HG03432 (cell line): ENCODE measurements at regions not wholly inside any gene's neighbourhood (a gene's known extent, or its start where the extent isn't known, plus 50 kb on each side); places are given as distances from the start of the nearest gene placed in this dataset.

Source experiments
- ATAC-seq: cut with Tn5 transposase; IDR thresholded peaks from one replicate; pipeline ENCODE4 v1.9.1; 2021; ENCODE audit warnings: mild to moderate bottlenecking, moderate library complexity; ENCODE audit not compliant: unreplicated experiment

DNA sequence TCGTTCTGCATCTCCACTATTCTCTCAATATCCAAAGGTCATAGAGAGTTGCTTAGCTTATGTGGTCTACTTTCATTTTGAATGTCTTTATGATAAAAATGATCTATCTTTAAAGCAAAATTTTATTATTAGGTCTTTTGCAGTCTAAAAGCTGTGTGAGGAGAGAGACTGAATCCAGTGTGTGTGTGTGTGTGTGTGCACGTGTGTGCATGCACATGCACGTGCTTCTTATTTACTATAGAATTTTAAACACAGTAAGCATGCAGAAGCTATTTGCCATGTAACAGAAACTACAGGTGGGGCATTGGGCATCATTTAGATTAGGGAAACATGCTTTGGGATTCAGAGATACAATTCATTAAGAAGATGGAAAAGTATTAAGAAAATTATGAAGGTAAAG, 136.0 kb upstream of the SPRY2 start:
- no peak for ATAC-seq

DNA sequence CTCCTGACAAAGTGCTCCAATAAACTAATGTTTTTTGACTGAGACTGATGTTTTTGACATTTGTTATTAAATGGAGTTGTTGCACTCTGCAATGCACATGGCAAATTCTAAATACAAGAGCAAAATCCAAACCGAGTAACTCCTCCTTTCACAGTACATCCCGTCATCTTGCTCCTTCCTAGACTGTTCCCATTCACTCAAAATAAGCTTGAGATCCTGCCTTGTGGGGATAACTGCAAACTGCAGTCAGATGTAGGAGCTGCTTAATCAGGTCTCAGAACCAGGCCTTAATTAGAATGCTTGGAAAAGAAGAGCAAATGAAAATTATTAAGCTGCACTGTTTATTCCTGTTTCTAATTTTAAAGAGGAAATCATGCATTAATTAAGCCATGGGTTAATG, 134.8 kb upstream of the SPRY2 start:
- ATAC-seq = no peak

DNA sequence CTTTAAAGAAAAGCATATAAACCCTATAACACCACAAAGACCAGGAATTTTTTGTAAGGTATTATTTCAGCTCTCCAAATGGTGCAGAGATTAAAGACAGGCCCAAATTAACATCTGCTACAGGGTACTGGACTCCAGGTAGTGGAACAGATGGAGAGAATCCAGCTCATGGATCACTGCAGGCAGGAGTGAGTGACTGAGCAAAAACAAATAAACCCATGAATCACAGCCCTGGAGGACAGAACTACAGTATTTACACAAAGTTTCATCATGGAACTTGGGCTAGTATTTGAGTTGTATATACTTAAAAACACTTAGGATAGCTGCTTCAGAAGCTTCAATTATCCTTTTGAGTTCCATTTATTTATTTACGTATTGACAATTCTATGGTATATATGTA, 132.8 kb upstream of the SPRY2 start:
- no peak for ATAC-seq

DNA sequence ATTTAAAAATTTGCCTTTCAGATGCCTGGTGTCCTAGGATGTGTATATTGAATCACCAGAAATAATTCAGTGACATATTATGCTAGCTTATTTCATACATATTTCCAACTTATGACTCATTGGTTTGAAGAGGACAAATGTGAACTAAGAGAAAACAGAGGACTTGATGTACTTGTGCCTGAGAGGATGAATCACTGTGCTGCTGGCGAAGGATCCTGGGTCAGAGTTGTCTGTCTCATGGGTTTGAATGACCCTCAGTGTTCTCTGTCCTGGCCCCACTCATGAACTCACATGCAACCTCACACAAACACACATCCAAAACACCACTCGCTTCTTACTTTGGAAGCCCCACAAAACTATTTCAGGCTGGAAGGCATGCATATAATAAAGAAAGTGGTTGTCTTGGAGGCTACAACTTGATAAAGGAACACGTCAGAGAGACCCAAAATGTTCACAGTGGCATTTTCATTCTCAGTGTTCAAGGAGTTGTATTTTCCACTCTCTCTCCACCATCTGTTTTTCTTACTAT, 129.0 kb upstream of the SPRY2 start:
- ATAC-seq = no peak

DNA sequence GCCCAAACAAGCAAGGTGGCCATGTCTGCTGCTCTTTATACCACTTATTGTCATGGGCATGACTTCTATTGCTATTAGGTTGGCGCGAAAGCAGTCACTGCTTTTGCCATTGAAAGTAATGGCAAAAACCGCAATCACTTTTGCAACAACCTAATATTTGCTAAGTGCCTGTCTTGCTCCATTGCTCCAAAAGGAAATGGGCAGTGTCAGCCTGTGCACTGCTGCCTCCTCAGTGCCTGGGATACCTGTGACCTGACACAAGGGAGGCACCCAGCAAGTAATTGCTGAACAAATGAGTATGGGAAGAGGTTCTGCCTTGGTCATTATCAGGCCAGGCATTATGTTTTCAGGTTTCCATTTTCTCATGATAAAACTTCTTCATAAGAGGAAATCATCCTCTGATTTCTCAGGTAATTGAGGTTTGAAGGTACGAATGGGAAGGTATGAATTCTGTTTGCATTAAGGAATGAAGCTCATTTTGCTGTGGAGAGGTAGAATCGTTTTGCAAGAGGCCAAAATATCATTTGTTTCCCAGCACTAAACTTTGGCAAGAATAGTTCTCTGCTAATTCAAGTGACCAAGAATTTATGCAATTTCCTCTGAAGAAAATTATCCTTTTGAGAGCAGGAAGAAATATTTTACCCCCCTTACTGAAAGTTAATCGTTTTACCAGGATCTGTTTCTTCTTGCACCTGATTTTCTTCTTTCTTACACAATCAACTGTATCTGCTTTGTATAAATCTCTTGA, 128.4 kb upstream of the SPRY2 start:
- ATAC-seq = no peak

- ATAC-seq = no peak
These were observed 124.4 kb upstream of the SPRY2 start for GRCh38 chr13:80465321-80465720.

- no peak for ATAC-seq
These were observed 122.9 kb upstream of the SPRY2 start for GRCh38 chr13:80463673-80464352.

DNA sequence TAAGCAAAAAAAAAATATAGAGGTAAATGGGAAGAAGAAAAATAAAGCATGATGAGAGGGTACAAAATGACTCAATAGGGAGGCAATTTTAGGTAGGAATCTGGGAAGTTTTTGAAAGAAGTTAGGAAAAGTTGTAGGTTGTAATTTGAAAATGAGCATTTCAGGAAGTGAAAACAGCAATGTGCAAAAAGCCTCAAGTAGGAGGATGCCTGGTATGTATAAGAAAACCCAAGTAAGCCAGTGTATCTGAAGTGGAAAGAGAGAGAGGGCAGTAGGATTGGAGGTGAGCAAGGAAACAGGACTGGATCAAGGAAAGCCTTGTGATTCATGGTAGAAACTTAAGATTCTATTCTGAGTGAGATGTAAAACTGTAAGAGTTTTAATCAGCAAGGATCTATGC, 121.6 kb upstream of the SPRY2 start:
- ATAC-seq = no peak

GRCh38 chr13:80462037-80462436, 121.1 kb upstream of the SPRY2 start:
- peak; percentile 56 for ATAC-seq

- no peak for ATAC-seq
These were observed 117.6 kb upstream of the SPRY2 start for GRCh38 chr13:80458543-80458942.

DNA sequence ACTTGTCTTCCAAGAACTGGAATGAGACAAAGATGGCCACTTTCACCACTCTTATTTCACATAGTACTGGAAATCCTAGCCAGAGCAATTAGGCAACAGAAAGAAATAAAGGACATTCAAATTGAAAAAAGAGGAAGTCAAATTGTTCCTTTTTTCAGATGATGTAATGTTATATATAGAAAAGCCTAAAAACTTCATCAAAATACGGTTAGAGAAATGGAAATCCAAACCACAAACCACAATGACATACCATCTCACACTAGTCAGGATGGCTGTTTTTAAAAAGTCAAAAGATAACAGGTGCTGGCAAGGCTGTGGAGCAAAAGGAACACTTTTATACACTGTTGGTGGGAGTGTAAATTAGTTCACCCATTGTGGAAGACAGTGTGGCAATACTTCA, 113.3 kb upstream of the SPRY2 start:
- peak; percentile 92 for ATAC-seq

- ATAC-seq = no peak
These were observed 111.4 kb upstream of the SPRY2 start for GRCh38 chr13:80452279-80452678.

DNA sequence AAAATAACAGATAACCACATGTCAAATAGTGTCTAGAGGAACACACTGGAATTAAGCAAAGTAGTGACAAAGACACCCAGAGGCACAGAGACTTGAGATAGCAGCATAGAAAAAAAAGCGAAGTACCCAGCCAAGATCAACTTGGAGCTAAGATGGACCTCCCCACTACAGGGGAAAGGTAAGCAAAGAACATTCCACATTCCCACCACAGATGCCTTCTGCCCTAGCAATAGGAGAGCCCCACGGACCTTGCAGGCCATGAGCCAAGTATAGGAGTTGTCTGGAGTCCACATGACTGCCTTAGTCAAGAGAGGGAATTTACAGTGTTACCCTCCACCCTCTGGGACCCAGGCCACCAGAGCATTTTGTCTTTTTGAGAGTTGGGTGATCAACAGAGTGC, 110.7 kb upstream of the SPRY2 start:
- no peak for ATAC-seq

- ATAC-seq = no peak
These were observed 109.5 kb upstream of the SPRY2 start for GRCh38 chr13:80450386-80450785.

GRCh38 chr13:80448725-80449124, 107.8 kb upstream of the SPRY2 start:
- ATAC-seq = no peak

DNA sequence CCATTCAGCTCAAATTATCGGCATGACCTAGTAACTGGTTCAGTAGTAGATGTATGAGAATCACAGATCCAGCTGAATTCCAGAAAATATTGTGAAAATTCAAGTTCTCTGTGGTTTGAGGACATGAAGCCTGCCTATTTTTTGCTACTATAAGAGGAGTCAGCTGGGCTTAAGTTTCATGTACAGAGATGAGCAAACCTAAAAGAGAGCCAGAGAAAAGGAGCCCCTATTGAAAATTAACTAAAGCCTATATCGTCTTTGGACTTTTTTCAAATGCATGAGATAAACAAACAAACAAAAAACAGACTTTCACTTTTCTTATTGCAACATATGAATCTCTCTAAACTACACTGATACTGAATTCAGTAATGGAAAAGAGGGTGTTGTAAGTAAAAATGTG, 106.8 kb upstream of the SPRY2 start:
- peak; percentile 39 for ATAC-seq

- peak; percentile 35 for ATAC-seq
These were observed 103.5 kb upstream of the SPRY2 start for GRCh38 chr13:80444240-80445015.

- ATAC-seq = no peak
These were observed 101.7 kb upstream of the SPRY2 start for GRCh38 chr13:80442609-80443008.

DNA sequence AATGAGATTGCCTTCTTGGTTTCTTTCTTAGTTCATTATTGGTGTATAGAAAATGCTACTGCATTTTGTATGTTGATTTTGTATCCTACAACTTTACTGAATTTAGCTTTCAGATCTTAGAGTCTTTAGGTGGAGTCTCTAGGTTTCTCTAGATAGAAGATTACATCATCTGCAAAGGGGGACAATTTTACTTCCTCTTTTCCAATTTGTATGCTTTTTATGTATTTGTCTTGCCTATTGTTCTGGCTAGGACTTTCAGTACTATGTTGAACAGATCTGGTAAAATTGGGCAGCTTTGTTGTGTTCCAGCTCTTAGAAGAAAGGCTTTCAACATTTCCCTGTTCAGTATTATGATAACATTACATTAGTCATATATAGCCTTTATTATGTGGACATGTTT, 101.0 kb upstream of the SPRY2 start:
- peak; percentile 76 for ATAC-seq

- no peak for ATAC-seq
These were observed 97.6 kb upstream of the SPRY2 start for GRCh38 chr13:80438521-80438920.

DNA sequence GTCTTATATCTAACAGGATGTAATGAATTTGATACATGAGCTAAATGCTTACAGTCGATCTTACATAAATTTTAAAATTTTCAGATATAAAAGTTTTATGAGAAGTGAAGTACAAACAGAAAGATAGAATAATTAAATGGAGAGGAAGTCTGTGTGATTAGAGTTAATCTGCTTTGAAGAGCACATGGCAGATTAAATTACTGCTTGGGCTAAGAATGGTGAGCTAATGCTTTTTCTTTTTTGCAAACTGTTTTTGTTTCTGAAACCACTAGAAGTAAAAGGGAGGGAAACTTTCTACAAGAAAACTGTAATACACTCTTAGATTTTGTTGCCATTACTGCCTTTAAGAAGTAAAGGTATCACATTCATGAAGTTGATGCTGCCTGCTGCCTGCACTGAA, 96.3 kb upstream of the SPRY2 start:
- ATAC-seq = no peak
